ENCODE measurements at regions not wholly inside any gene's neighbourhood (a gene's known extent, or its start where the extent isn't known, plus 50 kb on each side); places are given as distances from the start of the nearest gene placed in this dataset.

GRCh38 chr3:29033511-29033910, 247.4 kb upstream of the RBMS3 start:
- TF ChIP-seq, protein P1, sequence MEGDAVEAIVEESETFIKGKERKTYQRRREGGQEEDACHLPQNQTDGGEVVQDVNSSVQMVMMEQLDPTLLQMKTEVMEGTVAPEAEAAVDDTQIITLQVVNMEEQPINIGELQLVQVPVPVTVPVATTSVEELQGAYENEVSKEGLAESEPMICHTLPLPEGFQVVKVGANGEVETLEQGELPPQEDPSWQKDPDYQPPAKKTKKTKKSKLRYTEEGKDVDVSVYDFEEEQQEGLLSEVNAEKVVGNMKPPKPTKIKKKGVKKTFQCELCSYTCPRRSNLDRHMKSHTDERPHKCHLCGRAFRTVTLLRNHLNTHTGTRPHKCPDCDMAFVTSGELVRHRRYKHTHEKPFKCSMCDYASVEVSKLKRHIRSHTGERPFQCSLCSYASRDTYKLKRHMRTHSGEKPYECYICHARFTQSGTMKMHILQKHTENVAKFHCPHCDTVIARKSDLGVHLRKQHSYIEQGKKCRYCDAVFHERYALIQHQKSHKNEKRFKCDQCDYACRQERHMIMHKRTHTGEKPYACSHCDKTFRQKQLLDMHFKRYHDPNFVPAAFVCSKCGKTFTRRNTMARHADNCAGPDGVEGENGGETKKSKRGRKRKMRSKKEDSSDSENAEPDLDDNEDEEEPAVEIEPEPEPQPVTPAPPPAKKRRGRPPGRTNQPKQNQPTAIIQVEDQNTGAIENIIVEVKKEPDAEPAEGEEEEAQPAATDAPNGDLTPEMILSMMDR (IDR thresholded peaks at IDR 0.05; ENCODE audit: insufficient read depth, low read length, poor library complexity, severe bottlenecking), result no peak
- no peak for TF ChIP-seq EZH2phosphoT487 (conservative IDR thresholded peaks at IDR 0.05; ENCODE audit: low read length)
